Choroid plexus epithelial cell (primary cell): ENCODE measurements at regions not wholly inside any gene's neighbourhood (a gene's known extent, or its start where the extent isn't known, plus 50 kb on each side); places are given as distances from the start of the nearest gene placed in this dataset.
"Not testable (repeated sequence)": the region's sequence is repeated elsewhere in the genome, so short reads cannot be mapped to it uniquely, and the experiment has no call there.

ENCODE experiments used
- DNase-seq: peaks from one replicate; pipeline ENCODE4 v3.0.0-alpha.2; 2010; ENCODE audit warnings: low read depth
- H3K4me3 ChIP-seq: 2 replicates; pipeline ENCODE4 v1.5.1; 2011; ENCODE audit warnings: low read depth, mild to moderate bottlenecking, control low read depth, low read length, moderate library complexity
- TF ChIP-seq, protein P1 (sequence below): conservative IDR thresholded peaks from 2 replicates; pipeline ENCODE4 v1.5.1; 2011; ENCODE audit warnings: low read depth, mild to moderate bottlenecking, control low read depth, inconsistent platforms, low read length, moderate library complexity

DNA sequence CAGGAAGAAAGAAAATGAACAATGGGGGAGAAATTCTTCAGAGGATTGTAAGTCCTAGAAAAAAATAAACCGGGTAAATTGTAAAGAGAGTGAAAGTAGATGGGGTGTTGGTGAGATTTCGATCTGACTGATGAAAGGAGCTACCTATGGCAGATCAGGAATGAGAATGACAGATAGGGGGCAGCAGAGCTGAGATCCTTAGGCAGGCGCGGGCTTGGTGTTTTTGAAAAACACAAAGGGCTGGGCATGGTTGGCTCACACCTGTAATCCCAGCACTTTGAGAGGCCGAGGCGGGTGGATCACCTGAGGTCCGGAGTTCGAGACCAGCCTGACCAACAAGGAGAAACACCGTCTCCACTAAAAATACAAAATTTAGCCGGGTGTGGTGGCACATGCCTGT, 1468.6 kb upstream of the SLC10A2 start:
- TF ChIP-seq, protein P1, sequence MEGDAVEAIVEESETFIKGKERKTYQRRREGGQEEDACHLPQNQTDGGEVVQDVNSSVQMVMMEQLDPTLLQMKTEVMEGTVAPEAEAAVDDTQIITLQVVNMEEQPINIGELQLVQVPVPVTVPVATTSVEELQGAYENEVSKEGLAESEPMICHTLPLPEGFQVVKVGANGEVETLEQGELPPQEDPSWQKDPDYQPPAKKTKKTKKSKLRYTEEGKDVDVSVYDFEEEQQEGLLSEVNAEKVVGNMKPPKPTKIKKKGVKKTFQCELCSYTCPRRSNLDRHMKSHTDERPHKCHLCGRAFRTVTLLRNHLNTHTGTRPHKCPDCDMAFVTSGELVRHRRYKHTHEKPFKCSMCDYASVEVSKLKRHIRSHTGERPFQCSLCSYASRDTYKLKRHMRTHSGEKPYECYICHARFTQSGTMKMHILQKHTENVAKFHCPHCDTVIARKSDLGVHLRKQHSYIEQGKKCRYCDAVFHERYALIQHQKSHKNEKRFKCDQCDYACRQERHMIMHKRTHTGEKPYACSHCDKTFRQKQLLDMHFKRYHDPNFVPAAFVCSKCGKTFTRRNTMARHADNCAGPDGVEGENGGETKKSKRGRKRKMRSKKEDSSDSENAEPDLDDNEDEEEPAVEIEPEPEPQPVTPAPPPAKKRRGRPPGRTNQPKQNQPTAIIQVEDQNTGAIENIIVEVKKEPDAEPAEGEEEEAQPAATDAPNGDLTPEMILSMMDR = peak; percentile 10
- no peak overlapping the region for H3K4me3 ChIP-seq
- DNase-seq = no peak

DNA sequence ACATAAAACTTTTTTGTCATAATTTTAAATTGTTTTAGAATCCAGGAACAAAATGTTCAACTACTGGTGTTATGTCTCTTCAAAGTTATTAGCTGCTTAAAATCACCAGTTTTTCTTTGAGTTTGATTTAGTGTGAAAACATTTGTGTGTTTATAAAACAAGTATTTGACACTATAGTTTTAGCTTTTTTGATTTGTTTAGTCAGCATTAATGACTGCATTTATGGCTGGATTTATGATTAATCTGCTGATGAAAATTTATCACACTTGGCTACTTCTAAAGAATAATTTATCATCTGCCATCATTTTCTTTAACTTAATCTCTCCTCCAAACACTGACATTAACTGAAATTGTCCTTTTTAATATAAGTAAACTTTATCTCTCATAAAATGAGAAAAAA, 1465.9 kb upstream of the SLC10A2 start:
- TF ChIP-seq, protein P1 = no peak
- no peak overlapping the region for H3K4me3 ChIP-seq
- DNase-seq = no peak

DNA sequence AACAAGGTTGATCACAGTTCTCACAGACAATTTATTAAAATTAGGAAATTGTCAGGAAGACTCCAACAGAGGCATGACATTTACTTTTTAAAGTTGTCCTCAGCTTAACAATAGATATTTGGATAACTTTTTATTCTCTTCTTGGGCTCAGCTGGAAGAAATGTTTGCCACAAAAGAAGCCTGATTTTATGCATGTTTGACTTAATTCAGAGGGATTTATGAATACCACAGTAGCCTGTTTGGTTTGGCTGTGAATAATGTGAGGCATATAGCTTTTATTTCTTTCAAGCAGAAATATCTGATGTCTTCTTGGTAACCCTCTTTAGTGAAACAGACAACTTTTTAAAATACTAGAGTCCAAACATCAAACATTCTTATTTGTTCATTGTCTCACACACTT, 1464.5 kb upstream of the SLC10A2 start:
- DNase-seq = no peak
- no peak overlapping the region for H3K4me3 ChIP-seq
- TF ChIP-seq, protein P1 = no peak

DNA sequence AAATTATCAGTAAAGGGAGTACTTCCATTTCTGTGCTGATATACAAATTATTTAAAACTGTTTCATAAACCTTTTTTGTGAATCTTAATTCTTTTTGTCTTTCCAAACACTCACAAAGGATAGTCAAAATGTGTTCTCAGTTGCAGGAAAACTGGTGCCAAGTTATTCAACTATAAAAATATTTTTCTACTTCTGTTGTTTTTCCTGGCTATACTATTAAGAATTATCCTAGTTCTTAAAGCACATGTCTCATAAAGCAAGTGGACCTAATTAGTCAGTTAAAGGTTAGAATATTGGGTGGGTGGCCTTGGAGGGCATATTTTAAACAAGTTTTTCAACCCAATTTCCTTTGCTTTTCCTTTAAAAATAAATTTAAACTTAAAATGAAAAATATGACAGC, 1460.3 kb upstream of the SLC10A2 start:
- DNase-seq = no peak
- H3K4me3 ChIP-seq = no peak overlapping the region
- TF ChIP-seq, protein P1 = no peak

DNA sequence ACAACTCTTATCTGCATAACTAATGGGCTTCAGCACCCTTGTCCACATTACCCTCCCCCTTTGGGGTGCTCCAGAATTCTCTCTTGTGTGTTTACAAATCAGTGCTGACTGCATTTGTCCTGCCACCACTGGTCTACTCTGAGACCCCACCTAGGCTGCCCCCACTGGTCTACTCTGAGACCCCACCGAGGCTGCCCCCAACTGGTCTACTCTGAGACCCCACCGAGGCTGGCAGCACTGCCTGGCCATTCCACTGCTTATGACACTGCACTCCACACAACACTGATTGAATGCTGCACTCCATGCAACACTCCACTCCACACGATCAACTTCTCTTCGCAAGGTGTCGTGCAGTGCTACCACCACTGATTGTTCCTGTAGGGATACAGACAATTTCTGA, 1459.2 kb upstream of the SLC10A2 start:
- TF ChIP-seq, protein P1 = no peak
- no peak for DNase-seq
- no peak overlapping the region for H3K4me3 ChIP-seq

DNA sequence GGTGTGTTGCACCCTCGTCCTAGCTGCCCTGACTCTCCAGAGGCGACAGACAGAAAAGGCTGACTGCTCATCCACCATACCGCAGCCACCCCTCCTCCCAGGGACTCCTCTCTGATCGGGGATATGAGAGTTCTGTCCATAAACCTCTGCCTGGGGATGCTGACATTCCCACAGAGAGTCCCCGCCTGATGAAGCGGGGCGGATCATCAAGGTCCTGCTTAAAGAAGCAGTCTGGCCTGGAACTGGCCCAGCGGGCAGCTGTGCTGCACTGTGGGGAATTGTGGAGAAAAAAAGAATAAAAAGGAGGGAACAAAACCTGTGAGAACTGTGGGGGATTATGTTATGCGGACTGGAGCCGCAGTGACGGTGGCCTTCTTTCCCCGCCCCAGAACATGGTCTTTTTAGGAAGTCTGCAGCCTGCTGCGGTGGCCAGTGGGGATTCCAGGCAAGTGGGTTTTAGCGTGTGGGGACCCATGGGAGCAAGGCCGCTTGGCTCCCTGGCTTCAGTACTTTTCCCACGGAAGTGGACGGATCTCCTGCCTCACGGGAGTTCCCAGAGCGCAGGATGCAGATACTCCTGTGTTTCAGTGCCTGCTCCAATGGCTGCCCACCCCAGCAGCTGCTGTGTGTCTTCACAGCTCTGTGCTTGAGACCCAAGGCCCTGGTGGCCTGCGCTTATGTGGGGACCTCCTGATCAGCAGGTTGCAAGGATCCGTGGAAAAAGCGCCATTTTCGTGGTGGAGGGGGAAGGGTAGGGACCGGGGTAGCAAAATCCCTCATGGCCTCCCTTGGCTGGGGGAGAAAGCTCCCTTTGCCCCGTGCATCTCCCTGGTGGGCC, 1456.2 kb upstream of the SLC10A2 start:
- no peak for DNase-seq
- TF ChIP-seq, protein P1 = no peak

DNA sequence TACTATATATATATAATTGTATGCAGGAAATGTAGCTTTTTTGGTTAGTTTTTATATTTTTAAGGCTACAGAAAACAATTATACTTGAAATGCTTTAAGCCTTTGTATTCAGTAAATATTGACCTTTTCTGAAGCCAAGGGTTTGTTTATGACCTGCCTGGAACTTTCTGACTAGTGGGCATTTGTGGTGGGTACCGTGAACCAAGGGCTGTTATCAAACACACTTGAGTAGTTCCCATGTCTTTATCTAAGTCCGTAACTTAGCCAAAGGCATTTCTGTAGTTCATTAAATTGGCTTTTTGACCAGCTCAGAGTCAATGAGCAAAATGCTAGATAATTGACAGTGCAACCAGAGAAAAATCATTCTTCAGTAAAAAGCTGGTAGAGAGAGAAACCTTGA, 1444.2 kb upstream of the SLC10A2 start:
- no peak overlapping the region for H3K4me3 ChIP-seq
- TF ChIP-seq, protein P1 = no peak
- no peak for DNase-seq

More for the DNA sequence above, 1456.2 kb upstream of the SLC10A2 start:
- H3K4me3 ChIP-seq = no peak overlapping the region

DNA sequence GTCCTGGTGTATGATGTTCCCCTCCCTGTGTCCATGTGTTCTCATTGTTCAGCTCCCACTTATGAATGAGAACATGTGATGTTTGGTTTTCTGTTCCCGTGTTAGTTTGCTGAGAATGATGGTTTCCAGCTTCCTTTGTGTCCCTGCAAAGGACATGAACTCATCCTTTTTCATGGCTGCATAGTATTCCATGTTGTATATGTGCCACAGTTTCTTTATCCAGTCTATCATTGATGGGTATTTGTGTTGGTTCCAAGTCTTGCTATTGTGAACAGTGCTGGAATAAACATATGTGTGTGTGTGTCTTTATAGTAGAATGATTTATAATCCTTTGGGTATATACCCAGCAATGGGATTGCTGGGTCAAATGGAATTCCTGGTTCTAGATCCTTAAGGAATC, 1427.3 kb upstream of the SLC10A2 start:
- H3K4me3 ChIP-seq = not testable (repeated sequence)

More for the DNA sequence above, 1427.3 kb upstream of the SLC10A2 start:
- DNase-seq = not testable (repeated sequence)
